ENCODE measurements at regions not wholly inside any gene's neighbourhood (a gene's known extent, or its start where the extent isn't known, plus 50 kb on each side); places are given as distances from the start of the nearest gene placed in this dataset.

GRCh38 chr5:92505925-92506324, 1075.1 kb downstream of the NR2F1-AS1 start:
- TF ChIP-seq CTCF (IDR thresholded peaks at IDR 0.05; ENCODE audit: extremely low read depth in 1 of 2, insufficient read depth in 1 of 2, low read depth in 1 of 2, low read length in 2 of 2): no peak
- TF ChIP-seq POLR2A (IDR thresholded peaks at IDR 0.05; ENCODE audit: low read depth, low read length): no peak
- TF ChIP-seq EZH2 (IDR thresholded peaks at IDR 0.05; ENCODE audit: borderline replicate concordance, low read depth, low read length, severe bottlenecking): no peak

All from endothelial cell of umbilical vein (primary cell).